Renal pelvis (tissue), 1 donor: ENCODE measurements at regions not wholly inside any gene's neighbourhood (a gene's known extent, or its start where the extent isn't known, plus 50 kb on each side); places are given as distances from the start of the nearest gene placed in this dataset.

Experiments used
- DNase-seq: peaks from one replicate; pipeline ENCODE4 v3.0.0-alpha.2; 2013

DNA sequence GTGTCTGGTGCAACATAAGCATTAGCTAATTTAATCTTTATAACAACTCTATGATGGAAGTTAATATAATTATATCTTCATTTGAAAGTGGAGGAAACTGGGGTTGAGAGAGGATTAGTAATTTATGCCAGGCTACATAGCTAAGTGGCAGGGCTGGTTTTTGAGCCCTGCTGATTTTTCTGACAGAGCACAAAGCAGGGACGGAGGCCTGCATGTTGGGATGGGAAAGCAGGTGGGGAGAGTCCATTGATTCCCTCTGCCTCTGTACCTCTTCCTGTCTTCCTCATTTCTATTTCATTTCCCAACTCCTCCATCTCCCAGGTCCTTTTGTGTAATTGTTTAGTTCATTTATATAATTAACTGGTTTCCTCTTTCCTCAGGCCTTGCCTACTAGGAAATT, 251.6 kb upstream of the ZPLD1 start:
- DNase-seq = no peak

DNA sequence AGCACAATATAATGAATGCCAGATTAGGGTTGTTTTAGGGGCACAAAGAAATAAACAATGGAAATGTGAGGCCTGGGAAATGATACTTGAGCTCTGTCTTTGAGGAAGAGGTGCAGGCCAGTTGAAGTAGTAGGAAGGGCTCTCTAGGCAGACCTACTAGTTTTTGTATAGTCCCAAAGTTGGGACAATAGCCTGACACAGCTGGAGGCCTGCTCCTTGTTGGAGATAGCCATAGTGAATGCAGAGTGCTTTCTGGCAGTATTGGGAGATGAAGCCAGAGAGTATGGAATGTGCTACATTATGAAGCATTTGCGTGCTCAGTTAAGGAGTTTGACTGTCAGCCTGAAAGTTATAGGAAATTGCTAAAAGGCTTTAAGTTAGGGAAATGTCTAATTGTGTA, 251.2 kb upstream of the ZPLD1 start:
- DNase-seq = no peak

DNA sequence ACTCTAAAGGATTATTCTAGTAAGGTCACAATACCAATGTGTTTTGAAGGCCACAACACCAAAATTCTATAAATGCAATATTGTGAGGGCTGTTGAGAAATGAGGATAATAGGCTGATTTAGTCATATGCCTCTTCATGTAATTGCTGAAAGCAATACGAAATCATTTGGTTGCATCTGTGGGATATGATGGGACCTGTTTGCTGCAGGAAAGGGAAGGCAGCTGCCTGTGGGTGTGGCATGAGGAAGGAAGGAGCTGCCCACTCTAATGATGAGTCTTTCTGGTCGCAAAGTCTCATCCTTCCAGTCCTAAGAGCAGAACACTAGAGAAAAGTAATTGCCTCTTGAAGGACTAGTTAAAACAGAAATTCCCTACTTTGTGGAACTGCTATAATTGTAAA, 245.3 kb upstream of the ZPLD1 start:
- DNase-seq = no peak

- no peak for DNase-seq
Measured at GRCh38 chr3:102189956-102190723, 244.7 kb upstream of the ZPLD1 start.

DNA sequence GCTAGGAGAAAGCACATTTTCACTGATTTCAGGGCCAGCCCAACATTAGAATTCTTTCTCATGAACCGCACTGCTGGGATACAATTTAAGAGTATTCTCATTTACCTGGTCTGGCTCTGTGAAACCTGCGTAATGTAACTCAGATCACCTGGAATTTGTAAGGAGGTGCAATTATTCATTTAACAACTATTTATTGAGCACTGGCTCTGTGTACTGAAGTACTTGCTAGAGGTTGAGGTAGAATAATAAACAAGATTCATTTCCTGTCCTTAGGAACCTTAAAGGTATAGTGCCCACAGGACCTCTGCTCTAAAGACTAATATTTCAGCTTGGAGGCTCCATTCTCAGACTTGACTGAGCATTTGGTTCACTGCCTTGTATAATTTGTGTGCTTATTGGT, 242.2 kb upstream of the ZPLD1 start:
- no peak for DNase-seq

- no peak for DNase-seq
Measured at GRCh38 chr3:102193255-102193654, 241.6 kb upstream of the ZPLD1 start.

GRCh38 chr3:102194001-102194400, 240.8 kb upstream of the ZPLD1 start:
- no peak for DNase-seq

- DNase-seq = no peak
Measured at GRCh38 chr3:102194760-102195159, 240.1 kb upstream of the ZPLD1 start.

DNA sequence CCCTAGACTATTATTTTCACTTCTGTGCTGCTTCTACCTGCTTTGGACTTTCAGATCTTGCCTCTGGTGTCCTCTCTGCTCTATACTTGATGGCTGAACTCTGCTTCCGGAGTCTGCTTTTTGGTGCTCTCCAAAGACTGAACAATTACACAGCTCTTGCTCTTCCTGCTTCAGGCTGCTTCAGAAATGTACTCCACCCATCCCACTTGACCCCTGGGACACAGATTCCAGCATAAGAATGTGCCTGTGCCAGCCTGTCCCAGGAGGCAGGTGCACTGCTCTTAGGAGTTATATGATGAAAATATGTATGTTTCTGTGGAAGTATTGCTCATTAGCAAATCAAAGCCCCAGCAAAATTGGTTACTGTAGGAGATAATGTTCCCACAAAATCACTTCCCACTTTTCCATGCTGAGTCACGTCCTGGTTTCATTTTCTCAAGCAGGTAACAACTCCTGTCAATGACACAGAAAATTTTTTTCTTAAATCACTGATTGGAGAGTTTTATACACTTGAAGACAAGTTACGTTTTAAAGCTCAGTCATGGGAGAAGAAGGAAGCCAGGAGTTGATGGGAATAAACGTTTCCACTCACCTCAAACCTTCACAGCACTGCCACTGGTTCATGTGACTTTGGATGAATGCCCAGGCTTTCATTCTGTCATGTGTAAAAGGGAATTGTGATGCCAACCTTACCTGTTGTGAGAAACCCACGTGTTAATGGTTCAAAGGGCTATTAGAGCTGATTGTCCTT, 239.4 kb upstream of the ZPLD1 start:
- no peak for DNase-seq

DNA sequence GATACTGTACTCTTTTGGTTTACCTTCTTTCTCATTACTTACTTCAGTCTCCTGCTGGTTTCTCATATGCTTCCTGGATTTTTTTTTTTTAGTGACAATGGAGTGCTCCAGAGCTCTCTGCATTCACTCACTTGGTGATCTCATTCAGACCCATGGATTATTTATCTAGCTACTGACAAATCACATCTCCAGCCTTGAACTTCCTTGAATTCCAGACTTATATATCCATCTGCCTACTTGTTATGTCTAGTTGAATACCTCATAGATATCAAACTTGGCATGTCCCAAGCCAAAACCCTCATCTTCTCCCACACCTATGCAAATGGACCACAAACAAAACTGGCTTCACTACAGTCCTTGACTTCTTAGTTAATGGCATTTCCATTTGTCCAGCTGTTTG, 234.7 kb upstream of the ZPLD1 start:
- DNase-seq = no peak

- no peak for DNase-seq
Measured at GRCh38 chr3:102200560-102200959, 234.3 kb upstream of the ZPLD1 start.

DNA sequence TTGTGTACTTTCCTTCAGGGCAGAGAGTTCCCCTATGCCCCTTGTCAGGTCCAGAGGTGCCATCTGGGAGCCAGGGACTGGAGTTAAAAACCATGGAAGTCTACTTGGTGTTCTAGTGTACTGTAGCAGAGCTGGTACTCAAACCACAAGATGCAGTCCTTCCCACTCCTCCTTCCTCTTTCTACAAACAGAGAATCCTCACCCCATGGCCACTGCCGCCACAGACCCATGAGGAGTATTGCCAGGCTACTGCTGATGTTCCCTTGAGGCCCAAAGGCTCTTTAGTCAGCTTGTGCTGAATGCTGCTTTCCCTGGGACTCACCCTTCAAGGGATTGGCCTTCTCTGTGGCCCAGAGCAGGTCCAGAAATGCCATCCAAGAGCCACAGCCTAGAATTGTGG, 229.2 kb upstream of the ZPLD1 start:
- no peak for DNase-seq

GRCh38 chr3:102206511-102207031, 228.2 kb upstream of the ZPLD1 start:
- DNase-seq = no peak

GRCh38 chr3:102207151-102207571, 227.7 kb upstream of the ZPLD1 start:
- DNase-seq = no peak

GRCh38 chr3:102215166-102215565, 219.6 kb upstream of the ZPLD1 start:
- DNase-seq = no peak

DNA sequence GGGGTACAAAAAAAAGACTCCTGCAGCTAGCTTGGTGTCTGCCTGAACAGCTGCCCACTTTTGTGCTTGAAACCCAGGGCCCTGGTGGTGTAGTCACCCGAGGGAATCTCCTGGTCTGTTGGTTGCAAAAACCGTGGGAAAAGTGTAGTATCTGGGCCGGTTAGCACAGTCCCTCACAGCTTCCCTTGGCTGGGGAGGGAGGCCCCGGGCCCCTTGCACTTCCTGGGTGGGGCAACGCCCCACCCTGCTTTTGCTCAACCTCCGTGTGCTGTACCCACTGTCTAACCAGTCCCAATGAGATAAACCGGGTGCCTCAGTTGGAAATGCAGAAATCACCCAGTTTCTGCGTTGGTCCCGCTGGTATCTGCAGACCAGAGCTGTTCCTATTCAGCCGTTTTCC, 211.7 kb upstream of the ZPLD1 start:
- DNase-seq = no peak

DNA sequence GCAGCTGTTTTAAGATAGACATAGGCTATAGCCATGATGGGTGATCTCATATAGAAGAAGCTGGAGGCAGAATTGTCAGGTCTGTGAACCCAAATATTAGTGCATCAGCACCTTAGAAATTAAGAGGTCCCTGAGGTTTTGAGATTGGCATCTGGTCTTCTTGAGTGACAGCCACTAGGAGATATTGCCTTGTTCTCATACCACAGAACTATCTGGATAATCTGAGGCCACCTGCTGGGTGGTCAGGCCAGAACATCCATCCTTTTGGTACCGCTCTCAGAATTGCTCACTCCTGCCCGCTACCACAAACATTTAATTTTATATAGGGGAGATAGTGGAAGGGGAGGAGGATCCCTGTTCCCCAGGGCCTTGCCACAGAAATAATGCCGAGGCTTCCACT, 210.6 kb upstream of the ZPLD1 start:
- DNase-seq = no peak

DNA sequence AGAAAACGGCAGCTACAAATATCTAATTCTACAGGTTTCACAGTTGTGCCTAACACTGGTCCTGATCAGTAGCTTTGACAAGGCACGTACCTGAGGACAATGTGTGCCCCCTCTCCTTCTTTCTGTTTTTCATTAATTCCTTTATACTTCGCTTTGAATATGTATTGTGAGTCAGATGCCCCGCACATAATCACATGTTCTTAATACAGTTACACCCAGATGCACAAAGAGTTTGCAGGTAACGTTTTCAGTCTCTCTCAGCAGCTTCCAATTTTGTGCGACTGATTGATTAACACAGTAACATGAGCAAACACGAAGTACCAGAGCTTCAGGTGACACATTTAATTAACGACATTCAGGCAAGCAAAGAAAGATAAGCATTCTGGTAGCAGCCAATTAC, 209.8 kb upstream of the ZPLD1 start:
- no peak for DNase-seq

DNA sequence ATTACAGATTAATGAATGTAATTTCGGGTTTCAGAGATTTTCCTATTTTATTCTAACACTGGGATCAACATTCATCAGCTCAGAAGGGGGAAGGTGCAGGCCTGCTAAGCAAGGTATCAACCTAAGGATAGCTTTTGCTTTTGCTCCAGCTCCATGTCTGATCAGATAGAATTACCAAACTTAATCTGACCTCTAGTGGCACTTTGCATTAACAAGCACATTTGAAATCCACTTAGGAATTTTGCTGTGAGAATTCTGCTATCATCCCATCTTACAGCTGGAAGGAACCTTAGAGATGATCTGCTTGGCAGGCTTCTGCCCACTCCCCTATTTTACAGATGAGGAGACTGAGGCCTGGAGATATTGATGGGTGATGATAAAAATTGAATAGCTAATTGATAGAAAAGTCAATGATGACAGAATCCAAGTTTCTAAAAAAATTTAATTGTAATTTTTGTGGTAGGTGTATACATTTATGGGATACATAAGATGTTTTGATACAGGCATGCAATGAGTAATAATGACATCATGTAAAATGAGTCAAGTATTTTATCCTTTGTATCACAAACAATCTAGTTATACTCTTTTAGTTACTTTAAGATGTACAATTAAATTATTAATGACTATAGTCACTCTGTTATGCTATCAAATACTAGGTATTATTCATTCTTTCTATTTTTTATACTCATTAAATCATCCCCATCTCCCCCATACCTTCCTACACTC, 209.2 kb upstream of the ZPLD1 start:
- DNase-seq = peak; percentile 61

- DNase-seq = no peak
Measured at GRCh38 chr3:102226463-102226862, 208.4 kb upstream of the ZPLD1 start.

DNA sequence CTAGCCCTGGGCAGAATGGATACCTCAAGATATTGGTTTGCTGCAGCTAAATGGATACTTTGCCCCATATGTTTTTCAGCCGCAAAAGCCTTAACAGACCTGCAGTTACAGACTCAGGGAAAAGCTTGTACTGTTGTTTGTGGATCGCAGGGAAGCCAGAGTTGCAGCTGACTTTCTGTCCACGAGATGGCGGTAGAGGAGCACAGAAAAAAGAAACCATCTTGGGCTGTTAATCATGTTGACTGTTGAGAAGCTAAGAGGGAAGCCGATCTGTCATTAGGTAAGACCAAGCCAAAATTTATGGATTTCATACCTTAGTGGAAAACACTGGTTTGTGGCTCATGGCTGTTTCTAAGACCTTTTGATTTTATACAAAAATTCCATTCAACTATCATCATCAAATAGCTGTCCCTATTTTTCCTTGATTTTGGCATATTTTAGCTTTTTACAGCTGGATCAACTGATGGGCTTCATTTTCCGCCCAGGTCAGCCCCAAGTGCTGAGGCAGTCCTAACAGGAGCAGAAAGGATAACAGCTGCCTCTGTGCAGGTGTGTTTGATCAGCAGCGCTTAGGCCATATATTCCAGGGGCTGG, 205.7 kb upstream of the ZPLD1 start:
- peak; percentile 80 for DNase-seq

DNA sequence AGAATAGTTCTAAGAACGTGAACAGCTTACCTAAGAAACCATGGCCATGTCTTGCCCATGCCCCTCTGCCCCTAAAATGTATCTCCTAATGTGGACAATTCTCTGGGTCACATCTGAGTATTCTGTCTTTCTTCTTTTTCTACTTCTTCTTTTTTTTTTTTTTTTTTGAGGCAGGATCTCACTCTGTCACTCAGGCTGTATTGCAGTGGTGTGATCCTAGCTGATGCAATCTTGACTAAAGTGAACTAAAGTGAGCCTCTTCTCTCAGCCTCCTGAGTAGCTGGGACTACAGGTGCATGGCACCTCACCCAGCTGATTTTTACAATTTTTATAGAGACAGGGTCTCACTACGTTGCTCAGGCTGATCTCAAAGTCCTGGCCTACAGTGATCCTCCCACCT, 204.8 kb upstream of the ZPLD1 start:
- no peak for DNase-seq
